H54 (cell line): ENCODE measurements at regions not wholly inside any gene's neighbourhood (a gene's known extent, or its start where the extent isn't known, plus 50 kb on each side); places are given as distances from the start of the nearest gene placed in this dataset.
"Not testable (repeated sequence)": the region's sequence is repeated elsewhere in the genome, so short reads cannot be mapped to it uniquely, and the experiment has no call there.

Source experiments
- DNase-seq: peaks from one replicate; pipeline ENCODE4 v3.0.0; 2011; ENCODE audit warnings: low spot score, mixed read lengths; ENCODE audit not compliant: insufficient read length
- FAIRE-seq: peaks from 3 replicates; lab custom pipeline; 2011; peaks lifted over from hg19 to GRCh38; lab: Jason Lieb, UNC

GRCh38 chr15:20209973-20210372, 331.6 kb downstream of the GOLGA6L6 start:
- not testable (repeated sequence) for FAIRE-seq, DNase-seq

DNA sequence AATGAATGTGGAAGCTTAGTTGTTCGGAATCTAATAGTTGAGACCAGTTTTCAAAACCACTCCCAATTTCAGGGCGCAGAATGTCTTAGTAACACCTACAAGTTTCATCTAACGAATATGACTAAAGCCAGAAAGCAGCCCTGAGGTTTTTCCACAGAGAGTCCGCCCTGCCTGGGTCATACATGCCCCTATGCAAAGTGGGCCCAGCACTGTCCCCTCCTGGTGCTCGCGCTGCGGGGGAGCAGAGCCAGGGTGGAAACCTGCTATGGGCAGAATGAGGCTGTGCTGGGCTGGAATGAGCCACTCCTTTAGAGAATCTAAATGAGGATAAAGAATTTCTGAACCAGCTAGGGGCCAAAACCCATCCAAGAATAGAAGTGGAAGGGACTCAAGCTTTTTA, 334.0 kb downstream of the GOLGA6L6 start:
- not testable (repeated sequence) for DNase-seq, FAIRE-seq

GRCh38 chr15:20207198-20207597, 334.4 kb downstream of the GOLGA6L6 start:
- DNase-seq, FAIRE-seq: not testable (repeated sequence)

GRCh38 chr15:20204177-20204866, 337.3 kb downstream of the GOLGA6L6 start:
- not testable (repeated sequence) for FAIRE-seq, DNase-seq

- DNase-seq, FAIRE-seq: not testable (repeated sequence)
These were observed 337.9 kb downstream of the GOLGA6L6 start for GRCh38 chr15:20203649-20204150.

- not testable (repeated sequence) for DNase-seq, FAIRE-seq
These were observed 346.9 kb downstream of the GOLGA6L6 start for GRCh38 chr15:20194591-20195198.

DNA sequence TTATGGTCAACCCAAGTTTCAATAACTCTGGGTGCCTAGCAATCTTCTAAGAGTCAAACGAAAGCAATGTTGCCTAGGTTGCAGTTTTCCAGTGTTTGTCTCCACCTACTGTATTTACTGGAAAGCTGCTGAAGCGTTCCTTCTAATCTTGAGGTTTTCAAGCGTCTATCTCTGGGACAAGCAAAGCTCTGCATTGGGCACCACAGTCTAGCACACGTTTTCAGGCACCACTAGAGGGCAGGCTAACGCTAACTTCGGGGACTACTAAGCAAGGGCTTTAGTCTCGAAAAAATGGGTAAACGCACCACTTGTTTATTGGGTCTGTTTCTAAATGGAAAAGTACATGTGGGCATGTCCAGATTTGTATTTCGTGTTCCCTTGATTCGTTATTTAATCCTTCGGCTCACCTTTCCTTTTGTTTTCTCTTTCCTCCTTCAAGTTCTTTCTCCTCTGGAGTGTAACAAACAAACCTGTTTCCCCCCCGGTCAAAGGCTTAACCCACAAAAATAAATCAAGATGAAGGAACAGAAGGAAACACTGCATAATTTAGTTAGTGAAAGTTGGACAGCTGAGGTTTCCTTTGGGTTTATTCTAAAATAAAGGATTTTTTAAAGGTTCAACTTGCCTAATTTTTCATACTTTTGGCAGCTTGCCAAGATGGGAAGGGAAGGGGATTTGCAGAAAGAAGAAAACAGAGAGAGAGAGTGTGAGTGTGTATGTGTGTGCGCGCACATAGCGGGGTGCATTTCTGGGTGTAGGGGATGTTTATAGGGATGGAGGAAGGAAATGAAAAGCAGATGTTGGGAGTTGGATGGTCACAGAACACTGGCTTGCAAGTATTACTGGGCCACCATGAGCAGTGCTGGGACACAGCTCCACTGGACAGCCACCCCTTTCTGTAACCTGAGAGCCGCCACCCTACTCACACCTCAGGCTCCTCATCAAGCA, 348.3 kb downstream of the GOLGA6L6 start:
- DNase-seq, FAIRE-seq: not testable (repeated sequence)

DNA sequence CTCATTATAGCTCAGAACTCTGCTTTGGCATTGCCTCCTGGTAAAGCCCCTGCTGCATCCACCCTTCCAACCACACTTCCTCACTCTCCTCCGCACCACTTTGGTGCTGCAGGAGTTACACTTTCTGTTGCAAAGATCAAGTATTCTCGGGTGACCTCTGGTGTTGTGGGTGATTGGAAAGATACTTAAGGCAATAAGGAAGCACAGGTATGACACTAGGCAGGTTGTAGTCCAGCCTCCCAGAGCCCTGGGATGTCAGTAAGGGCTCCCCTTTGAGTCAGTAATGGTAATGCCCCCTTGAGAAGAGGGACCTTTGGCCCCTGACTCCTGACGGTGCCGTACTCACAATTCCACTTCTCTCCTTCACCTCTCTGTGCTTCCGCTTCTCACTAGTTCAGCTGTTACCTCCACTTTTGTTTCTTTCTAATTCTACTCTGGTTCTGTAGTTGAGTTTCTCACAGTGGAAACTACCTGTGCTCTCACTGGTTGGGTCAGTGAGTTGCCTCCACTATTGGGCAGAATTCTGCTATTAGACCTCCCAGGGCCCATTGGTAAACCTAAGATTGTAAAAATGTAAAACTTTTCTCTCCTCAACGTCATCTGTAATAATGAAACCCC, 350.0 kb downstream of the GOLGA6L6 start:
- not testable (repeated sequence) for DNase-seq, FAIRE-seq

- not testable (repeated sequence) for FAIRE-seq, DNase-seq
These were observed 353.0 kb downstream of the GOLGA6L6 start for GRCh38 chr15:20188611-20189010.

DNA sequence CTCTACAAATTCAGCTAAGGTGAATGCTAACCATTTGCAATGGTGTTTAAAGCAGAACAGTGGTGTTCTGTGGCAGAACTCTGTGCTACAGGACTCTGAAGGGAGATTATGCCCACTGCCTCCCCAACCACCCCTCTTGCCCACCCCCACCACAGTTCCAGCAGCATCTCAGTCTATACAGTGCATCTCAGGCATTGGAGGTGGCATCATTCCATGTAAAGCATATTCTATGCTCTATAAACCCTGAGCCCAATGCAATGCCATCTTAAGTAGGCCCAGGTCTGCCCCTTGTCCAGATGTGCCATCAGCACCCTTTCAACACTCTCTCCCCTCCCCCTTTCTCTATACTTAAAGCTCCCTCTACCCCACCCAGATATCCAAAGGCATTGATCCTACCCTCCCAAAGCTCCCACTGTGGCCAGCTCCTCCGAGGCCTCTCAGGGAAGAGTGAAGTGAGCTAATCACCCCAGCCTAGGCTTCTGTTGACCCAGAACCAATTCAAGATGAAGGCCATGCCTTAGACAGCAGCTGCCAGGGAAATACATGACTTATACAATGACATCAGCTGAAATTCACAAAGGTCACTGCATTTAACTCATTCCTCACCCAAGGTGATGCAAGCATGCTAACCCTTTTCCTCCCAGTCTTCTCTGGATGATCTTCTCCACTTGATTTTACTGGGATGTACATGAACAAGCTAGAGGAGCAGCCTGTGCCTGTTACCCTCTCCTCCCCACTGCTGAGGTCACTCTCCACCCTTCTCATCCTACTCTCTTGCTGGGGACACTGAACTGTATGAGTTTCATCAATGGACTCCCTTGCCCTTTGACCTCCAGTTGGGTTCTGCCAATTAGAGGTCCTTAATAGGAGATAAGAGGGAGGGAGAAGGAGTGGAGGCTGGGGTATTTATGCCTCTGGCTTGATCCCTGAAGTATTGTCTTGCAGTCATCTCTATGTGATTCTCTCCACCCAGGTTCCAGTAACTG, 353.9 kb downstream of the GOLGA6L6 start:
- FAIRE-seq, DNase-seq: not testable (repeated sequence)

GRCh38 chr15:20184879-20185278, 356.7 kb downstream of the GOLGA6L6 start:
- DNase-seq, FAIRE-seq: not testable (repeated sequence)

DNA sequence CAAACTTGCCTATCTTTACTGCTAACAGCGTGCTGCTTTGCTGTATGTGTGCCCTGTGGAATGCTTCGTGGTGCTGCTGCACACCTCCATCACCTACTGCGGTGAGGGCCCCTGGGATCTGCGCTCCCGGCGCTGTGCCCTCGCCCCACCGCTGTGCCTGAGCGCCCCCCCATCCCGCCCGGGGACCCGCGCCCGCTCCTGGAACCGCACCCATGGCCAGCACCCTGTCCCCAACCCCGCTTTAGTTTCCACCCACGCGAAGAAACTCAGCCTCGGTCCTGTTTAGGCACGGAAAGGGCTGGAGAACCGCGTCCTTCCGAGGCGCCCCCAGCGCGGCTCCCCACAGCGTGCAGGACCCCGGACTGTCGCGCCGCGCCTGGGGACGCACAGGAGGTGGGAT, 373.4 kb downstream of the GOLGA6L6 start:
- DNase-seq, FAIRE-seq: not testable (repeated sequence)

GRCh38 chr15:20153528-20153927, 388.1 kb downstream of the GOLGA6L6 start:
- DNase-seq, FAIRE-seq: not testable (repeated sequence)

DNA sequence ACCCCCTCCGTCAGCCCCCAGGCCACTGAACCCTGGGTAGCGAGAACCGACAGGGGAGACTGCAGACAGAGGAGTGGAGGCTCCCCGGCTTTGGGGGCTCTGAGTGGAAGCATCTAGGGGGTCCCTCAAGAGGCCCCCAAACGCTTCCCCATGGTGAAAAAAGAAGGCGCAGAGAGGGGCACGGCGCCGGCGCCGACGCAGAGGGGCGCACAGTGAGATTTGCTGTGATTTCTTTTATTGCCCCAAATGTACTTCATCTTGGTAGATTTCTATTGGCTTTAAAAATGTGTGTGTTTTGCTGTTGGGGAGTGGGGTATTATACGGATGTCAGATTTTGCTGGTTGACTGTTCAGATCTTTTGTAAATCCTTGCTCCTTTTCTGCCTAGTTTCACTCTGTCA, 392.9 kb downstream of the GOLGA6L6 start:
- DNase-seq, FAIRE-seq: not testable (repeated sequence)

- FAIRE-seq, DNase-seq: not testable (repeated sequence)
These were observed 393.6 kb downstream of the GOLGA6L6 start for GRCh38 chr15:20148008-20148407.

GRCh38 chr15:20144333-20145036, 397.1 kb downstream of the GOLGA6L6 start:
- not testable (repeated sequence) for DNase-seq

DNA sequence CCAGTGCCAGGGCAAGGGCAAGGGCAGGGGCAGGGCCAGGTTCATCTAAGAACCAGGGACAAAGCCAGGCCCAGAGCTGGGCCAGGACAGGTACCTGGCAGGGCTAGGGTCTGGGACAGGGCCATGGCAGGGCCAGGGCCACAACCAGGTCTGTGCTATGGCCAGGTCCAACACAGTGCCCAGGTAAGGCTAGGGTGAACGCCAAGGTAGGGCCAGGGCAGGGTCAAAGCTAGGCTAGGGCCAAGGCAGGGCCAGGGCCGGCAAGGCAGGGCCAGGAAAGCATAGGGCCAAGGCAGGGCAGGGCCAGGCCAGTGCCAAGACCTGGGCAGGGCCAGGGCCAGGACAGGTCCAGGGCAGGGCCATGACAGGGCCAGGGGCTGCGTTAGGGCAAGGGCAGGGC, 398.7 kb downstream of the GOLGA6L6 start:
- not testable (repeated sequence) for FAIRE-seq, DNase-seq

More at GRCh38 chr15:20144333-20145036, 397.1 kb downstream of the GOLGA6L6 start:
- not testable (repeated sequence) for FAIRE-seq
